ENCODE measurements at regions not wholly inside any gene's neighbourhood (a gene's known extent, or its start where the extent isn't known, plus 50 kb on each side); places are given as distances from the start of the nearest gene placed in this dataset.

DNA sequence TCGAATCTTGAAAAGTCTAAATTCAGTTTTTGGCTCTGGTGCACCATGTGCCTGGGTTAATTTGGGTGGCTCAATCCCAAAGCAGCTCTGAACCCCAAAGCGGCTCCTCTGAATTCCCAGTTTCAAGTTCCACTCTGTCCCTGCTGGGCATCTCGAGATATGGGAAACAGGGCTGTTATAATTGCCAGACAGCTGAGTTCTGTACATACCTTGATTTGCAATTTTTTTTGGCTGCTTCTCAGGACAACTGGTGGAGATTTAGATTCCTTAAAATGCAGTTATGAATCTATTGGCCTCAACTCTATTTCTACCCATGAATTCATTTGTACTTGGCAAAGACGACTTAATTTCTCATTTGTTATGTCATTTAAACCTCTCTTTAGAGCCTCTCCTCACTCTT lies 808.5 kb downstream of the TLE4 start:
- H3K4me1 ChIP-seq (ENCODE audit: control insufficient read depth, insufficient read depth, low read length), result peaks cover 10% of the 10 kb centered on the region; the same call in 1 of the 2 replicates

GRCh38 chr9:80378669-80379293 lies 807.0 kb downstream of the TLE4 start:
- no peaks in the 10 kb centered on the region for H3K36me3 ChIP-seq (ENCODE audit: control insufficient read depth, insufficient read depth, low read length)
- peaks cover 15% of the 10 kb centered on the region; the same call in 1 of the 2 replicates for H3K4me1 ChIP-seq (ENCODE audit: control insufficient read depth, insufficient read depth, low read length)
- H3K9me3 ChIP-seq (ENCODE audit: control insufficient read depth, insufficient read depth, low read depth, low read length), result no peaks in the 10 kb centered on the region

More for the DNA sequence above, 808.5 kb downstream of the TLE4 start:
- H3K27ac ChIP-seq (ENCODE audit: low read depth, low read length), result no peak overlapping the region
- H3K9me3 ChIP-seq (ENCODE audit: control insufficient read depth, insufficient read depth, low read depth, low read length), result no peaks in the 10 kb centered on the region
- H3K4me3 ChIP-seq (ENCODE audit: low read depth, low read length), result no peak overlapping the region
- no peak overlapping the region for H3K9ac ChIP-seq (ENCODE audit: low read length)
- no peaks in the 10 kb centered on the region for H3K36me3 ChIP-seq (ENCODE audit: control insufficient read depth, insufficient read depth, low read length)
- H3K27me3 ChIP-seq (ENCODE audit: control insufficient read depth, insufficient read depth, low read length), result no peaks in the 10 kb centered on the region

DNA sequence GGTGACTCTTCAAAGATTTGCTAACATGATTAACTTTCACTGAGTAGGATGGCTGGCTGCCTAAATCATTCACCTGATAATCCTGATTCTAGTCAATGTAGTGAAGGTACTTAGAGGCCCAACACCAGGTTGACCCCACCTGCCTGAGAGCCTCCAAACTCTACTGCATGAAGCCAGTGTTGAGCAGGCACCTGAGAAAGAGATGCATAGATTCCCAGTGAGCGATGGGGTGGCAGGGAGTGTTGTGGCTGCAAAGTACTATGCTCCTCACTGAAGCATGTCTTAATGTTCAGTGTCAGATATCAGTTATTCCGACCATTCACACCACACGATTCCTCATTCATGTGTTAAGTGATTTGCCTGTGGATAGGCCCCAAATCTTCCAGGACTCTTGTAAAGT lies 804.4 kb downstream of the TLE4 start:
- Histone ChIP-seq H3K27ac (ENCODE audit: low read depth, low read length) (no peak overlapping the region), H3K9ac (ENCODE audit: low read length) (no peak overlapping the region), H3K36me3 (ENCODE audit: control insufficient read depth, insufficient read depth, low read length) (no peaks in the 10 kb centered on the region), H3K4me3 (ENCODE audit: low read depth, low read length) (no peak overlapping the region), H3K27me3 (ENCODE audit: control insufficient read depth, insufficient read depth, low read length) (no peaks in the 10 kb centered on the region), H3K4me1 (ENCODE audit: control insufficient read depth, insufficient read depth, low read length) (peaks cover 19% of the 10 kb centered on the region; the same call in 1 of the 2 replicates), H3K9me3 (ENCODE audit: control insufficient read depth, insufficient read depth, low read depth, low read length) (no peaks in the 10 kb centered on the region)

More at GRCh38 chr9:80378669-80379293, 807.0 kb downstream of the TLE4 start:
- Histone ChIP-seq H3K4me3 (ENCODE audit: low read depth, low read length) (no peak overlapping the region), H3K27ac (ENCODE audit: low read depth, low read length) (no peak overlapping the region), H3K27me3 (ENCODE audit: control insufficient read depth, insufficient read depth, low read length) (no peaks in the 10 kb centered on the region), H3K9ac (ENCODE audit: low read length) (no peak overlapping the region)

DNA sequence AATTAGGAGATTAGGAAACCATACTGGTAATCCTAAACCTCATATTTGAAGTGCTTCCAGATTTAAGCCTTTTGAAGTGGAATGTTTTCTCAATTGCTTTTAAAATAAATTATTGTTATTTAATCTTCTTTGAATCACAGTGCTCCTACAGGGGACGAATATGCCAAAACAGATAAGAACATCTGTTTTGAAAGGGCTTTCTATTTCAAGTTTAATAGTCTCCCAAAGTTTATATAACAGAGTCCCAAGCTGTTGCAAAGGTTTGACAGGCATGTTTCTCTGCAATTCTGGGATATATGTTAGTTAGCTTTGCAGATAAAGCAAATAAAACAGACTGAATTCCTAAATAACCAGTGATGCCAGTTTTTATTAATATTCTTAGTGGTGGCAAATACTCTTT lies 803.7 kb downstream of the TLE4 start:
- no peak overlapping the region for H3K27ac ChIP-seq (ENCODE audit: low read depth, low read length)
- no peaks in the 10 kb centered on the region for H3K9me3 ChIP-seq (ENCODE audit: control insufficient read depth, insufficient read depth, low read depth, low read length)
- peaks cover 22% of the 10 kb centered on the region; the same call in 1 of the 2 replicates for H3K4me1 ChIP-seq (ENCODE audit: control insufficient read depth, insufficient read depth, low read length)
- no peak overlapping the region for H3K9ac ChIP-seq (ENCODE audit: low read length)
- H3K36me3 ChIP-seq (ENCODE audit: control insufficient read depth, insufficient read depth, low read length), result no peaks in the 10 kb centered on the region
- no peaks in the 10 kb centered on the region for H3K27me3 ChIP-seq (ENCODE audit: control insufficient read depth, insufficient read depth, low read length)
- H3K4me3 ChIP-seq (ENCODE audit: low read depth, low read length), result no peak overlapping the region

DNA sequence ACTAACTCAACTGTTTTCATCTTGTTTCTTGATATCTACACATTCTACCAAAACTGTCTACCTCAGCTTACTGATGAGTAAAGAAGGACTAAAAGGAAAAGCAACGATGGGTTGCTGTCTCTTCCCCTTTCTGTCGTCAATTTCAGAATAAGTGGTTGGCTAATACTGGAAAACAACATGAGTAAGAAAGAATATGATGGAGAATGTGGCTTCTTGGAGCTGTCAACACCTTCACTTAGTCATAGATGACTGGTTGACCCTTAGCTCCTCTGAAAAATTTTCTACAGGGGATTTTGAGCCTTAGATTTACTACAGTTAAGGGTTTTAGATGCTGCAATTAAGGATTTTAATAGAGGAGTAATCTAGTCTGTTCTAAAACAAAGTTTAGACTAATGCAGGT lies 797.9 kb downstream of the TLE4 start:
- peaks cover 7% of the 10 kb centered on the region; the same call in 1 of the 2 replicates for H3K4me1 ChIP-seq (ENCODE audit: control insufficient read depth, insufficient read depth, low read length)
- no peak overlapping the region for H3K9ac ChIP-seq (ENCODE audit: low read length)
- no peak overlapping the region for H3K27ac ChIP-seq (ENCODE audit: low read depth, low read length)
- H3K4me3 ChIP-seq (ENCODE audit: low read depth, low read length), result no peak overlapping the region
- H3K36me3 ChIP-seq (ENCODE audit: control insufficient read depth, insufficient read depth, low read length), result no peaks in the 10 kb centered on the region
- peaks cover 7% of the 10 kb centered on the region; the same call in 1 of the 2 replicates for H3K9me3 ChIP-seq (ENCODE audit: control insufficient read depth, insufficient read depth, low read depth, low read length)
- no peaks in the 10 kb centered on the region for H3K27me3 ChIP-seq (ENCODE audit: control insufficient read depth, insufficient read depth, low read length)

GRCh38 chr9:80366626-80367025 lies 794.9 kb downstream of the TLE4 start:
- H3K27me3 ChIP-seq (ENCODE audit: control insufficient read depth, insufficient read depth, low read length), result no peaks in the 10 kb centered on the region
- H3K4me1 ChIP-seq (ENCODE audit: control insufficient read depth, insufficient read depth, low read length), result peaks cover 7% of the 10 kb centered on the region; the same call in 1 of the 2 replicates
- H3K4me3 ChIP-seq (ENCODE audit: low read depth, low read length), result no peak overlapping the region
- H3K9me3 ChIP-seq (ENCODE audit: control insufficient read depth, insufficient read depth, low read depth, low read length), result peaks cover 7% of the 10 kb centered on the region; the same call in 1 of the 2 replicates
- no peak overlapping the region for H3K27ac ChIP-seq (ENCODE audit: low read depth, low read length)
- no peak overlapping the region for H3K9ac ChIP-seq (ENCODE audit: low read length)
- no peaks in the 10 kb centered on the region for H3K36me3 ChIP-seq (ENCODE audit: control insufficient read depth, insufficient read depth, low read length)

GRCh38 chr9:80359941-80360881 lies 788.4 kb downstream of the TLE4 start:
- Histone ChIP-seq H3K27me3 (ENCODE audit: control insufficient read depth, insufficient read depth, low read length) (no peaks in the 10 kb centered on the region), H3K36me3 (ENCODE audit: control insufficient read depth, insufficient read depth, low read length) (no peaks in the 10 kb centered on the region), H3K4me1 (ENCODE audit: control insufficient read depth, insufficient read depth, low read length) (no peaks in the 10 kb centered on the region), H3K9me3 (ENCODE audit: control insufficient read depth, insufficient read depth, low read depth, low read length) (no peaks in the 10 kb centered on the region; the same call in 1 of the 2 replicates), H3K4me3 (ENCODE audit: low read depth, low read length) (no peak overlapping the region), H3K9ac (ENCODE audit: low read length) (no peak overlapping the region), H3K27ac (ENCODE audit: low read depth, low read length) (no peak overlapping the region)

- Histone ChIP-seq H3K36me3 (ENCODE audit: control insufficient read depth, insufficient read depth, low read length) (no peaks in the 10 kb centered on the region), H3K9me3 (ENCODE audit: control insufficient read depth, insufficient read depth, low read depth, low read length) (no peaks in the 10 kb centered on the region), H3K4me1 (ENCODE audit: control insufficient read depth, insufficient read depth, low read length) (no peaks in the 10 kb centered on the region)
These were observed 787.5 kb downstream of the TLE4 start for GRCh38 chr9:80359291-80359690.

GRCh38 chr9:80352967-80353366 lies 781.2 kb downstream of the TLE4 start:
- Histone ChIP-seq H3K9ac (ENCODE audit: low read length) (no peak overlapping the region), H3K9me3 (ENCODE audit: control insufficient read depth, insufficient read depth, low read depth, low read length) (peaks cover 4% of the 10 kb centered on the region; the same call in 1 of the 2 replicates), H3K36me3 (ENCODE audit: control insufficient read depth, insufficient read depth, low read length) (no peaks in the 10 kb centered on the region), H3K4me3 (ENCODE audit: low read depth, low read length) (no peak overlapping the region), H3K27me3 (ENCODE audit: control insufficient read depth, insufficient read depth, low read length) (no peaks in the 10 kb centered on the region), H3K4me1 (ENCODE audit: control insufficient read depth, insufficient read depth, low read length) (no peaks in the 10 kb centered on the region), H3K27ac (ENCODE audit: low read depth, low read length) (no peak overlapping the region)

More at GRCh38 chr9:80359291-80359690, 787.5 kb downstream of the TLE4 start:
- H3K27me3 ChIP-seq (ENCODE audit: control insufficient read depth, insufficient read depth, low read length), result no peaks in the 10 kb centered on the region
- no peak overlapping the region for H3K9ac ChIP-seq (ENCODE audit: low read length)
- H3K4me3 ChIP-seq (ENCODE audit: low read depth, low read length), result no peak overlapping the region
- no peak overlapping the region for H3K27ac ChIP-seq (ENCODE audit: low read depth, low read length)

GRCh38 chr9:80351612-80352011 lies 779.8 kb downstream of the TLE4 start:
- H3K27ac ChIP-seq (ENCODE audit: low read depth, low read length), result no peak overlapping the region
- no peaks in the 10 kb centered on the region for H3K27me3 ChIP-seq (ENCODE audit: control insufficient read depth, insufficient read depth, low read length)
- H3K9ac ChIP-seq (ENCODE audit: low read length), result no peak overlapping the region
- H3K9me3 ChIP-seq (ENCODE audit: control insufficient read depth, insufficient read depth, low read depth, low read length), result peaks cover 4% of the 10 kb centered on the region; the same call in 1 of the 2 replicates
- no peaks in the 10 kb centered on the region for H3K36me3 ChIP-seq (ENCODE audit: control insufficient read depth, insufficient read depth, low read length)
- no peaks in the 10 kb centered on the region for H3K4me1 ChIP-seq (ENCODE audit: control insufficient read depth, insufficient read depth, low read length)
- H3K4me3 ChIP-seq (ENCODE audit: low read depth, low read length), result no peak overlapping the region

DNA sequence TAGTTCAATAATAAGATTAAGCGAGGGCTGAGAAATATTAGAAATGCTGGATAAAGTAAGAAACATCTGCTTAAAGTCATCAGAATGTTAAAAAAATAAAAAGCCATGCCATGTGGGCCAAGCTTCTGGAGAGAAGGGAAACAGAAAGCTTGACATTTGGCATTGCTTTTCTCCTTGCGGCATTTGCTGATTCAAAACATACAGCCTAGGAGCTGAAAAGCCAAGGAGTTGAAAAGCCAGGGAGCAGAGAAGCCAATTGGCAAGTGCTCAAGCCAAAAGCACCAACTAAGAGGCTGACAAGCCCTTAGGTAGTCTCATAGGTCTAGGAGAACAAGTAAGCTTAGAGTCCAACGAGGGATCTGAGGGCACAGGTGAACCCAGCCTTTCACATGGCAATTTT lies 754.3 kb downstream of the TLE4 start:
- Histone ChIP-seq H3K4me1 (ENCODE audit: control insufficient read depth, insufficient read depth, low read length) (no peaks in the 10 kb centered on the region), H3K27me3 (ENCODE audit: control insufficient read depth, insufficient read depth, low read length) (no peaks in the 10 kb centered on the region), H3K27ac (ENCODE audit: low read depth, low read length) (no peak overlapping the region), H3K9ac (ENCODE audit: low read length) (no peak overlapping the region), H3K36me3 (ENCODE audit: control insufficient read depth, insufficient read depth, low read length) (no peaks in the 10 kb centered on the region), H3K4me3 (ENCODE audit: low read depth, low read length) (no peak overlapping the region), H3K9me3 (ENCODE audit: control insufficient read depth, insufficient read depth, low read depth, low read length) (no peaks in the 10 kb centered on the region)
